Dermis blood vessel endothelial cell (primary cell): ENCODE measurements at regions not wholly inside any gene's neighbourhood (a gene's known extent, or its start where the extent isn't known, plus 50 kb on each side); places are given as distances from the start of the nearest gene placed in this dataset.
"Not testable (repeated sequence)": the region's sequence is repeated elsewhere in the genome, so short reads cannot be mapped to it uniquely, and the experiment has no call there.

ENCODE experiments used
- DNase-seq: peaks from one replicate; pipeline ENCODE4 v3.0.0; 2010

DNA sequence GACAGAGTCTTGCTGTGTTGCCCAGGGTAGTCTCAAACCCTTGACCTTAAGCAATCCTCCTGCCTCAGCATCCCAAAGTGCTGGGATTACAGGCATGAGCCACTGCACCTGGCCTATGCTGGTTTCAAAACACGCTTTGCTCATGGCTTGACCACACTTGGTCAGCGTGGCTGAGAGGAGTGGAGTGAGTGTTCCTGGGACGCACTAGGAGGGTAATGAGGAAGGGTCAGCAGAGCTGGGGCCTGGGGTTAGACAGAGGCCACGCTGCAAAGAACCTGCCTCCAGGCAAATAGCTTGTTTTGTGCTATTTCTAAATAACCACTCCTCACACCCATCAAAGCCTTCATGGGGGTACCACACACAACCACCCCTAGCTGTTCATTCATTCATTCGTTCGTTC, 77.9 kb upstream of the TOX2 start:
- no peak for DNase-seq

DNA sequence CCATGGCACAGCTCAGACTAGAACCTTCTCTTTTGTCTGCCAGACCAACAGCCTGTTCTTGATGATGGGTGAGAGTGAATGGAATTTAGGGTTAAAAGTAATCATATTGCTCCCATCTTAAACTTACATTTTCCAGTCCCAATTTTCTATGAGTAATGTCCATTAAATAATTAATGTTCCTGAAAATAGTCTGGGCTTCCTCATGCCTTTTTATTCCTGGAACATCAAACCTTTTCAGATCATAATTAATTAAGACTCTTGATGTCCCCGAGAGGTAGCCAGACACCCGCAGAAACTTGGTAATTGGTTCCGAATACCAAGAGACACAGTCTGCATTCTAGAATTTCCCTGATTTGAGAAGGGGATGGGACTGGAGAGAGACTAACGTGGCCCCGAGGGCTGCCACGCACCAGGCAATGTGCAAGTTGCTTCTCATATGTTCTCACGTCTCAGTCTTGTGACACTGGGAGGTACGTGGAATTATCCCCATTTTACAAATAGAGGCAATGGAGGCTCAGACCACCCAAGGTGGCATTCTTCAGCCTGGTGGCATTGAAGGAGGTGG, 78.6 kb upstream of the TOX2 start:
- no peak for DNase-seq

DNA sequence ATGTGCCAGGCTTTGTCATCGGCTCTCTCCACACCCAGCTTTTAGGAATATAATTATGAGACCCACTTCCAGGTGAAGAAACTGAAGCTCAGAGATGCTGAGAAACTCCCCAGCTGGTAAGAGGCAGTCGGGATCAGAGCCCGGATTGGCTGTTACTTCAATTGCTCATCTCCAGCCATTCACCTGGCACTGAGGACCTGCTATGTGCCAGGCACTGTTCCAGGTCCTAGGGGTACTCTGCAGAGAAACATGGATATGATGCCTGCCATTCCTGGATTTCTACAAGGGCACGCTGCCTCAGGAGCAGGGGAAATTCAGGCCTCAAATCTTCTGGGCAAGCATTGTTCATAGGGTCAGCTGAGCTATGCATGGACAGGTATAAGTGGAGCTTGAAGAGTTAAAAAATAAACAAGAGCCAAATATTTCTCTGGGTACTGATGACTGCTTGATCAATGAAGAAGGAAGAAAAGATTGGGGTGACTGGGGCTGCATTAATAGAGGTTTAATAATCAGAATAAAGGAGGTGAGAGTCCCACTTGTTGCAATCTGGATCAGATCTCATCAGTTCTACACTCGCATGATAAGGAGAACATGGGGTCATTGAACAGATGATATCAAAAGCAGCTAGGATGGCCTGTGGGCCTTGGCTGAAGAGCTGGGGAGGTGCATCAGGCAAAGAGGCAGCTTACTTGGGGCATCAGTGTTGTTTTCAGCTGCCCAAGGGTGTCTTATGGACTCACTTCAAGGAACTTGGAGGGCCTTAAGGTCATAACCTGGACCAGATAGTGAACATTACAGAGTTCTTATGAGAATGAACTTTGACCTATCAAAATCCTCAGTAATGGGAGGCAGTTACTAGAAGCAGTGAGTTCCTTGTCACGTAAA, 80.9 kb upstream of the TOX2 start:
- no peak for DNase-seq

DNA sequence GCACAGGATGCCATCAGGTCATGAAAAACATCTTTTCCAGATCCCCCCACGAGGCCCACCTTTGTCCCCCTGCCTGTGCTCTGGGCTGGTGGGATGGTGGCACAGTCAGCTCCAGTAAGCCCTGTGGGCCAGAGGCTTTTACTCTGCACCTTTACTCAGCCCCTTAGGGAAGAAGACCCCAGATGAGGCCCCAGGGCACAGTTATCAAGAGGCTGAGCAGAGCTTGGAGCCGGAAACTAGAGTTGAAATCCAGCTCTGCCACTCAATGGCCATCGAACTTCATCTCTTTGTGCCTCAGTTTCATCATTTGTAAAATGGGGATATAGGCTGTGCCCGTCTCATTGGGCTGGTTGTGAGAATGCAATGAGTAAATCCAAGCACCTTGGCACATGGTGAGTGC, 81.7 kb upstream of the TOX2 start:
- no peak for DNase-seq

DNA sequence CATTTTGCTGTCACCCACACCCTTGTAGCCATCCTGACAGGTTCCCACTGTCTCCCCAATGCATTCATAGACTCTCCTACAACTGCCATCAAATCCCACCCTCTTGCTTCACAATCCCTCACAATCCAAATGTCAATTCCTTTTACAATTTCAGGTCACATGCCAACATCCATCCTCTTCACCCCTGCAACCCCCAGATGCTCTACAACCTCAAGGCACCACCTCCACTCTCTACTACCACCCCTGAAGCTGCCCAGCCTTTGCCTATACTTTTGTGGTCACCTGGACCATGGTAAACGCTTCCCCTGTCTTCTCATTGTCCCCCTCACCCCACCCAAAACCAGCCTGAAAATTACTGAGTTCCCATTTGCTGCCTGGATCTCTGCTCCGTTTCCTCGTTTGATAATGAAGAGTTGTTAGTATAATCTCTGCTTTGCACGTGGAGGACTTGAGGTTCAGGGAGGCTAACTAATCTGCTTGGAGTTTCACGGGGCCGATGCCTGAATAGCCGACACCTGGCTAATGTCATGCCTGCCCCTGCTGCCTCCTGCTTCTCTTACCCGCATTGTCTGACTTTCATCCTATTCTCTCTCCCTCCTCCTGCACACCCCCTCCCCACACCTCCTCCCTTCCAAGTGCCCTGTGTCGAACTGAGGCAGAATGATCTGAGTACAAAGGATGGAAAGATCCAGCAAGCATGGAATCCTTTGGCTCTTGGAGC, 82.4 kb upstream of the TOX2 start:
- no peak for DNase-seq

- no peak for DNase-seq
Measured at GRCh38 chr20:43831481-43832065, 83.1 kb upstream of the TOX2 start.

DNA sequence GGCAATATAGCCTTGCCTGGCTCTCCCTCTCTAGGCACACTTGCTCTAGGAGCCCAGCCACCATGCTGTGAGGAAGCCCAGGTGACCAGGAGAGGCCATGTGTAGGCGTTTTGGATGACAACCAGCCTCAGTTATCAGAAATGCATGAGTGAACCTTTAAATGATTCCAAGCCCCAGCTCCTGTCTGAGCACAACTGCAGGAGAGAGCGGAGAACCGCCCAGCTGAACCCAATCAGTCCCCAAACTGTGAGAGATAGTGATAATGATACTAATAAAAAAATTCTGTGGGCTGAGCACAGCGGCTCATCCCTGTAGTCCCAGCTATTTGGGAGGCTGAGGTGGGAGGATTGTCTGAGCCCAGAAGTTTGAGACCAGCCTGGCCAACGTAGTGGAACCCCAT, 83.8 kb upstream of the TOX2 start:
- no peak for DNase-seq

GRCh38 chr20:43829951-43830690, 84.5 kb upstream of the TOX2 start:
- no peak for DNase-seq

DNA sequence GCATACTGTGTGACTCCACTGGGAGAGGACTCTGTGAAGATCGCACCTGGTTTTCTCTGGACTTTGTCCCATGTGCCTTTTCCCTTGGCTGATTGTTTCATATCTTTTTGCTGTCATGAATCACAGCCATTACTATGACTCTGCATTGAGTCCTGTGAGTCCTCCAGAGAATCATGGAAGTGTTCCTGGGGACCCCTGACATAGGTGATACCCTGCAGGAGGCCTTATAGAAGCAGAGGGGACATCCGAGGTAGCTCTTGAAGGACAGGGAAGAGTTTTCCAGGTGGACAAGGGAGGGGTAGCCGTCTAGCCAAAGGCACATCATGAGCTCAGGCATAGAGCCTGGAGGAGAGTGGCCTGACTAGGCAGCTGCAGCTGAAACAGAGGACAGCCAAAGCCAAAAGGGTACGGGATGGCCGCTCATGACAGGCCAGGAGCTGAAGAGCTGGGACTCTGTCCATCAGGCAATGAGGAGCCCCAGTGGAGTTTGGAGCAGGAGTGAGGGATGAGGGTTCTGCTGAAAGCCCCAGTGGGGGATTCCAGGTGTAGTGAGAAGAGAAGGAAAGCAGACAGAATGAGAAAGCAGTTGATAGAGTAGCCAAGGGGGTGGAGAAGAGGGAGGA, 86.6 kb upstream of the TOX2 start:
- DNase-seq: no peak

GRCh38 chr20:43826943-43827342, 87.7 kb upstream of the TOX2 start:
- not testable (repeated sequence) for DNase-seq

GRCh38 chr20:43825581-43825980, 89.1 kb upstream of the TOX2 start:
- DNase-seq: no peak

DNA sequence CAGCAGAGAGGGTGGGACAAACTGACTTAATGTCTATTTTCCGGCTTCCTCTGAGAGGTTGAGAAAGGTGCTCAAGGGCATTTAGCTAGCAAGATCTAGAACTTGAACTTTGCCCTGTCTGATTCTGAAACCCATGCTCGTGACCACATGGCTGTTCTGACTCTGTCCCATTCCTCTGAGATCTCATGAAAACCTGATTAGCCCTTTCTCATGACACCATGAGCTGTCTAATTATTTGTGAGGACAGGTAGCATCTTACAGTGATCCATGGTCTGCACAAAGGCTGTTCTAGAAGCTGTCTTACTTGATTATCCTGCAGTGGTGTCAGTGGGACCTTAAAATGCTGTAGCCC, 89.6 kb upstream of the TOX2 start:
- no peak for DNase-seq

- DNase-seq: peak; percentile 44
Measured at GRCh38 chr20:43824309-43825050, 90.2 kb upstream of the TOX2 start.

GRCh38 chr20:43821795-43822194, 92.9 kb upstream of the TOX2 start:
- DNase-seq: no peak

DNA sequence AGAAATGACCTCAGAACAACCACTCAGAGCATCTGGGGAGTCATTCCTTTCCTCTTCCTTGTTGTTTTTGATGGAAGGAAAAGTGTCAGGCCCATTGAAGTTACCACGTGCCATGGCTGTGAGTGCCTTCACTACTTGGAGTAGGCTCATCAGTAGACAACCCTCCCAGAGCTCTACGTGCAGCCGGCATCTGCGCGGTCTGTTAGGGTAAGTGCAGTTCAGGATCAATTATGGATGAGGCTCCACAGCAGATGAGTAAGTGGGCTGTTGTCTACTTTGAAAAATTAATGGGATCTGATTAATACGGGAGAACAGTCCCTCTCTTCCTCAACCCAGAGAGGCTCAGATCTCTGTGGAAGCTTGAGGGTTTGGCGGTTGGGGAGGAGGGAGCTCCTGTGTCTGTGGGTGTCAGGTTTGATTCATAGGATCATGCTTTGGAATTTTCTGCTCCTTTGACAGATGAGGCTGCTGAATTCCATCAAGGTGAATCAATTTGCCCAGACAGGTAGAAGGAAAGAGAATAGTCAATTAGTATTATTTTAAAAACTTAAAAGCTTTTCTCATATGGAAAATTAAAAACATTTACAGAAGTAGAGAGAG, 93.8 kb upstream of the TOX2 start:
- no peak for DNase-seq

DNA sequence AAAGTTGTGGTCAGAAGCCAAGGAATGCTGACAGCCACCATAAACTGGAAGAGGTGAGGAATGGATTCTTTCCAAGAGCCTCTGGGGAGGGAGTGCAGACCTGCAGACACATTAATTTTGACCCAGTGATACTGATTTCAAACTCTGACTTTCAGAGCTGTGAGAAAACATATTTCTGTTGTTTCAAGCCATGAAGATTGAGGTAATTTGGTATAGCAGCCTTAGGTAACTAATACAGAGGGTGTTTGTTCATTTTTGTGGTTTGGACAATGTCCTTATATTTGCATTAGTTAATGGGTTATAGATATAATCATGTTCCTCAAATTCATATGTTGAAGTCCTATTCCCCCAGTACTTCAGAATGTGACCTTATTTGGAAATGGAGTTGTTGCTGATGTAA, 85.4 kb upstream of the GTSF1L start:
- DNase-seq: no peak

GRCh38 chr20:43809206-43809819, 82.5 kb upstream of the GTSF1L start:
- DNase-seq: no peak

GRCh38 chr20:43804781-43805180, 78.0 kb upstream of the GTSF1L start:
- no peak for DNase-seq

GRCh38 chr20:43803276-43803675, 76.5 kb upstream of the GTSF1L start:
- DNase-seq: no peak

DNA sequence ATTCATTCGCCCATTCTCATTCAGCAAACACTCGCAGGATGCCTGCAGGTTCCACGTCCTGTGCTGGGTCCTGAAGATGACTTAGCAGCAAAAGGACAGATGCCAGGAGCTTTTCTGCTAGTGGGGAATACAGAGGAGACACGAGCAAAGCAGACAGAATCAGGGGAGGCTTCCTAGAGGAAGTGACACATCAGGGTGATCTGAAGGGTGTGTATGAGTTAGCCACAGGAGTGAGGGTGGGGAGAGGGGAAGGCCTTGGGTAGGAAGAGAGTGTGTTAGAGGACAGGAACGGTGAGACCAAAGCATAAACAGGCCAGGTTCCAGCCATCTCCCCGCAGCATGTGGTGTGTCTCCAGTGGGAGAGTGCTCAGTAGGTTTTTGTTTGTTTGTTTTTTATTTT, 73.4 kb upstream of the GTSF1L start:
- no peak for DNase-seq

DNA sequence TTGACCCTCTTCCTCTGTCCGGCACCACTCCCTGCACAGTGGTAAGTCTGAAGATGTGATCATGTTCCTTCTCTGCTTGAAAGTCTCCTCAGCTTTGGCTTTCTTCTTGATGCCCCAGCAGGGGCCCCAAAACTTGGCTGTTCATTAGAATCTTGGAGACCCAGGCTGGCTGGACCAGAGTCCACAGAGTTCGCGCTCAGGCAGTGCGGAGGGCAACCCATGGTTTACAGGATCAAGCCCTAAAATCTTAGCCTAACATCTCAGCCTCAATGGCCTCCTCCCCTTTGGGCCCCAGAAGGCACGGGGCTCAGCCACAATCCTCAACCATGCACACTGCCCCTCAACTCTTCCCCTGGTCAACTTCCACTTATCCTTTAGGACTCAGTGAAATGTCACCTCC, 72.9 kb upstream of the GTSF1L start:
- no peak for DNase-seq
